Suprapubic skin (tissue), 3 donors: ENCODE measurements at regions not wholly inside any gene's neighbourhood (a gene's known extent, or its start where the extent isn't known, plus 50 kb on each side); places are given as distances from the start of the nearest gene placed in this dataset.

Source experiments
- EP300 ChIP-seq: sonication (generic); formaldehyde crosslinking; IDR thresholded peaks from one replicate; pipeline ENCODE4 v1.6.1; 2017; ENCODE audit warnings: antibody characterized with exemption
- POLR2A ChIP-seq, 2 donors: fragments of 450-650 bp; IDR thresholded peaks; one replicate each; pipeline ENCODE4 v1.6.1; 2017; ENCODE audit warnings: antibody characterized with exemption in 2 of 2, mild to moderate bottlenecking in 2 of 2, moderate library complexity in 2 of 2
- TF ChIP-seq, protein P1 (sequence below), 2 donors: fragments of 200-600 bp in 1 of 2; fragments of 450-650 bp in 1 of 2; sonication (generic) in 1 of 2; IDR thresholded peaks; one replicate each; pipeline ENCODE4 v1.5.1; 2016 to 2019; ENCODE audit warnings: antibody characterized with exemption in 2 of 2, mild to moderate bottlenecking in 1 of 2, moderate library complexity in 1 of 2

DNA sequence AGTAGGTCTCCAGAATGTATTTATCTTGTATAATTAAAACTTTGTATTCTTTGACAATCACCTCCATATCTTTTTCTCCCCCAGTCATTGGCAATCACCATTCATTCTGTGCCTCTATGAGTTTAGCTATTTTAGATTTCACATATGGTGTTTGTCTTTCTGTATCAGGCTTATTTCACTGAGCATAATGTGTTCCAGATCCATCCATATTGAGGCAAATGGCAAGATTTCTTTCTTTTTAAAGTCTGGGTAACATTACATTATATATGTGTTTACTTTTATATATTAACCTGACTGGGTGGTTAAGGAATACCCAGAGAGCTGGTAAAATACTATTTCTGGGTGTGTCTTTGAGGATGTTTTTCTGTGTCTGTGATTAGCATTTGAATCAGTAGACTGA, 486.6 kb downstream of the SQOR start:
- TF ChIP-seq POLR2A (IDR thresholded peaks at IDR 0.05) (no peak), EP300 (no peak)
- TF ChIP-seq, protein P1, sequence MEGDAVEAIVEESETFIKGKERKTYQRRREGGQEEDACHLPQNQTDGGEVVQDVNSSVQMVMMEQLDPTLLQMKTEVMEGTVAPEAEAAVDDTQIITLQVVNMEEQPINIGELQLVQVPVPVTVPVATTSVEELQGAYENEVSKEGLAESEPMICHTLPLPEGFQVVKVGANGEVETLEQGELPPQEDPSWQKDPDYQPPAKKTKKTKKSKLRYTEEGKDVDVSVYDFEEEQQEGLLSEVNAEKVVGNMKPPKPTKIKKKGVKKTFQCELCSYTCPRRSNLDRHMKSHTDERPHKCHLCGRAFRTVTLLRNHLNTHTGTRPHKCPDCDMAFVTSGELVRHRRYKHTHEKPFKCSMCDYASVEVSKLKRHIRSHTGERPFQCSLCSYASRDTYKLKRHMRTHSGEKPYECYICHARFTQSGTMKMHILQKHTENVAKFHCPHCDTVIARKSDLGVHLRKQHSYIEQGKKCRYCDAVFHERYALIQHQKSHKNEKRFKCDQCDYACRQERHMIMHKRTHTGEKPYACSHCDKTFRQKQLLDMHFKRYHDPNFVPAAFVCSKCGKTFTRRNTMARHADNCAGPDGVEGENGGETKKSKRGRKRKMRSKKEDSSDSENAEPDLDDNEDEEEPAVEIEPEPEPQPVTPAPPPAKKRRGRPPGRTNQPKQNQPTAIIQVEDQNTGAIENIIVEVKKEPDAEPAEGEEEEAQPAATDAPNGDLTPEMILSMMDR (IDR thresholded peaks at IDR 0.05): no peak
